T-cell (primary cell): ENCODE measurements at regions not wholly inside any gene's neighbourhood (a gene's known extent, or its start where the extent isn't known, plus 50 kb on each side); places are given as distances from the start of the nearest gene placed in this dataset.
"Not testable (repeated sequence)": the region's sequence is repeated elsewhere in the genome, so short reads cannot be mapped to it uniquely, and the experiment has no call there.

Experiments
- ATAC-seq, 4 experiments: fragments of 200-7000 bp in 3 of 4; fragments of 150-1000 bp in 1 of 4; cut with Tn5 transposase; replicated peaks in 1 of 4; 1 replicate in 3 of 4; 2 replicates in 1 of 4; pipeline ENCODE4 v1.10.0; 2021; ENCODE audit warnings: moderate library complexity in 3 of 4, mild to moderate bottlenecking in 2 of 4, moderate number of reproducible peaks in 1 of 4
- CTCF ChIA-PET, 2 donors: fragments of 300-600 bp; sonication (Branson Sonifier 250); formaldehyde crosslinking; loops; one replicate each; lab custom pipeline; 2022; ENCODE audit warnings: antibody characterized with exemption in 2 of 2; lab: Charles Lee
- POLR2A ChIA-PET, 2 donors: fragments of 300-600 bp; sonication (Branson Sonifier 250); formaldehyde crosslinking; loops; one replicate each; lab custom pipeline; 2022; ENCODE audit warnings: antibody characterized with exemption in 2 of 2; lab: Charles Lee
- DNase-seq, 35 experiments: peaks; one replicate each; pipeline versions ENCODE4 v3.0.0 to v3.0.0-alpha.2; 2013 to 2023
- H3K27ac ChIP-seq: one replicate; pipeline ENCODE4 v1.5.1; 2013; ENCODE audit warnings: low read length
- H3K27me3 ChIP-seq, 2 experiments: replicated peaks in 1 of 2; 1 replicate in 1 of 2; 2 replicates in 1 of 2; pipeline versions ENCODE4 v1.6.1 to v1.7.0; 2013; ENCODE audit warnings: low read length in 1 of 2, mixed read lengths in 1 of 2; ENCODE audit not compliant: control insufficient read depth in 2 of 2, insufficient read depth in 2 of 2; ENCODE audit errors: extremely low read depth in 1 of 2
- H3K36me3 ChIP-seq, 2 donors: 1 replicate in 1 of 2; 2 replicates in 1 of 2; pipeline versions ENCODE4 v1.6.1 to v1.7.0; 2013; ENCODE audit warnings: low read length in 1 of 2; ENCODE audit not compliant: control insufficient read depth in 2 of 2, insufficient read depth in 1 of 2; ENCODE audit errors: extremely low read depth in 1 of 2
- H3K4me1 ChIP-seq, 2 experiments: 1 replicate in 1 of 2; 2 replicates in 1 of 2; pipeline versions ENCODE4 v1.6.1 to v1.7.0; 2013; ENCODE audit warnings: low read length in 2 of 2, mixed read lengths in 1 of 2; ENCODE audit not compliant: insufficient read depth in 2 of 2, control insufficient read depth in 1 of 2; ENCODE audit errors: extremely low read depth in 1 of 2
- H3K4me3 ChIP-seq, 2 donors: 1 replicate in 1 of 2; 2 replicates in 1 of 2; pipeline versions ENCODE4 v1.5.1 to v1.7.0; 2013; ENCODE audit warnings: mild to moderate bottlenecking in 2 of 2, low read length in 1 of 2, moderate library complexity in 1 of 2; ENCODE audit not compliant: control insufficient read depth in 1 of 2; ENCODE audit errors: extremely low read depth in 1 of 2
- H3K9me3 ChIP-seq: 2 replicates; pipeline ENCODE4 v1.7.0; 2013
- H3K27ac Mint-ChIP-seq, 2 donors: one replicate each; pipeline ENCODE4 v1.8.0; 2020 to 2021; ENCODE audit warnings: mild to moderate bottlenecking in 2 of 2, mixed read lengths in 2 of 2
- H3K27me3 Mint-ChIP-seq, 2 donors: one replicate each; pipeline ENCODE4 v1.8.0; 2021 to 2022; ENCODE audit warnings: mixed read lengths in 2 of 2
- H3K36me3 Mint-ChIP-seq: one replicate; pipeline ENCODE4 v1.8.0; 2021; ENCODE audit warnings: mixed read lengths
- H3K4me1 Mint-ChIP-seq, 3 donors: one replicate each; pipeline ENCODE4 v1.8.0; 2020 to 2022; ENCODE audit warnings: mixed read lengths in 3 of 3, mild to moderate bottlenecking in 1 of 3
- H3K4me3 Mint-ChIP-seq, 3 donors: one replicate each; pipeline ENCODE4 v1.8.0; 2020 to 2022; ENCODE audit warnings: mild to moderate bottlenecking in 3 of 3, mixed read lengths in 3 of 3, moderate library complexity in 3 of 3
- H3K9me3 Mint-ChIP-seq, 3 donors: one replicate each; pipeline ENCODE4 v1.8.0; 2020 to 2022; ENCODE audit warnings: mixed read lengths in 3 of 3
- WGBS: methylation state at CpG from one replicate; pipeline ENCODE4 v1.1.5; 2013; ENCODE audit warnings: missing lambda C conversion rate; ENCODE audit not compliant: insufficient coverage; 5-methylcytosine and 5-hydroxymethylcytosine counted together

- Histone ChIP-seq H3K9me3 (no peaks in the 10 kb centered on the region), H3K36me3 (no peaks in the 10 kb centered on the region), H3K4me1 (no peaks in the 10 kb centered on the region), H3K4me3 (no peak overlapping the region), H3K27me3 (no peaks in the 10 kb centered on the region), H3K27ac (no peak overlapping the region)
- Mint-ChIP-seq H3K27me3 (no peaks in the 10 kb centered on the region), H3K9me3 (no peaks in the 10 kb centered on the region), H3K4me3 (no peak overlapping the region), H3K36me3 (peaks cover 5% of the 10 kb centered on the region), H3K4me1 (no peaks in the 10 kb centered on the region), H3K27ac (no peak overlapping the region)
- WGBS, result no CpG with 5 or more reads among the region's 2 CpGs
- ChIA-PET POLR2A (no interaction called here), CTCF (no interaction called here)
- DNase-seq (no peak), ATAC-seq (no peak)
Measured at GRCh38 chrX:102847362-102847761, 89.7 kb upstream of the RAB40AL start.

DNA sequence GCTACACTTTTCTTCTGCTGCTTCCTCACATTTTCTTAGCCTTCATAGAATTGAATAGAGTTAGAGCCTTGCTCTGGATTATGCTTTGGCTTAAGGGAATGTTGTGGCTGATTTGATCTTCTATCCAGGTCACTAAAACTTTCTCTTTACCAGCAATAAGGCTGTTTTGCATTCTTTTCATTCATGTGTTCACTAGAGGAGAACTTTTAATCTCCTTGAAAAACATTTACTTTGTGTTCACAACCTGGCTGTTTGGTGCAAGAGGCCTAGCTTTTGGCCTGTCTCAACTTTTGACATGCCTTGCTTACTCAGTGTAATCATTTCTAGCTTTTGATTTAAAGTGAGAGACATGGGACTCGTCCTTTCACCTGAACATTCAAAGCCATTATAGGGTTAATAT, 87.7 kb upstream of the RAB40AL start:
- Mint-ChIP-seq H3K36me3 (peaks cover 11% of the 10 kb centered on the region), H3K27ac (no peak overlapping the region), H3K27me3 (no peaks in the 10 kb centered on the region), H3K4me3 (no peak overlapping the region), H3K9me3 (no peaks in the 10 kb centered on the region), H3K4me1 (no peaks in the 10 kb centered on the region)
- CTCF ChIA-PET, result no interaction called here
- no peak overlapping the region for H3K4me3 ChIP-seq
- H3K4me1 ChIP-seq, result no peaks in the 10 kb centered on the region
- POLR2A ChIA-PET, result no interaction called here
- no peak for DNase-seq
- no peaks in the 10 kb centered on the region for H3K27me3 ChIP-seq
- no CpG with 5 or more reads among the region's 1 CpG for WGBS
- no peaks in the 10 kb centered on the region for H3K36me3 ChIP-seq
- no peaks in the 10 kb centered on the region for H3K9me3 ChIP-seq
- no peak overlapping the region for H3K27ac ChIP-seq
- no peak for ATAC-seq

GRCh38 chrX:102858826-102859549, 78.1 kb upstream of the RAB40AL start:
- H3K36me3 Mint-ChIP-seq, H3K36me3 ChIP-seq, H3K4me3 Mint-ChIP-seq, H3K27ac ChIP-seq, POLR2A ChIA-PET, DNase-seq, H3K4me1 ChIP-seq, CTCF ChIA-PET, H3K4me3 ChIP-seq, ATAC-seq, H3K9me3 Mint-ChIP-seq, H3K4me1 Mint-ChIP-seq, H3K9me3 ChIP-seq, H3K27ac Mint-ChIP-seq, H3K27me3 ChIP-seq, H3K27me3 Mint-ChIP-seq: not testable (repeated sequence)
- no CpG with 5 or more reads among the region's 8 CpGs for WGBS

DNA sequence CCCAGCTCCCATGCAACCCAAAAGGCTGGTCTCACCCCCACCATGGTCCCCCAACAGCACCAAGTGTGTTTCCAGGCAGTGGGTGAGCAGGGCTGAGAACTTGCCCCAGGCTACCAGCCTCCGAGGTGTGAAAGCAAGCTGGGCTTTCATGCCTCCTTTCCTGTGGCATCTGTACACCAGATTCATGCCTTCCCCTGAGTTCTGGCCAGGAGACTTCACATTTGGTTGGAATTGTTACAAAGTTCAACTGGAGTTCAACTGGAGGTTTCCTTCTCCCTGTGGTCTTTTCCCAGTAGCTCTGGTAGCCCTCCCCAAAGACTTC, 77.6 kb upstream of the RAB40AL start:
- Histone ChIP-seq H3K4me3 (no peak overlapping the region), H3K27me3 (no peaks in the 10 kb centered on the region), H3K9me3 (no peaks in the 10 kb centered on the region), H3K27ac (no peak overlapping the region), H3K4me1 (no peaks in the 10 kb centered on the region), H3K36me3 (no peaks in the 10 kb centered on the region)
- Mint-ChIP-seq H3K36me3 (peaks cover 7% of the 10 kb centered on the region), H3K9me3 (no peaks in the 10 kb centered on the region), H3K27ac (no peak overlapping the region), H3K4me1 (no peaks in the 10 kb centered on the region), H3K27me3 (peaks cover 0 to 3% of the 10 kb centered on the region in 2 donors), H3K4me3 (no peak overlapping the region)
- POLR2A ChIA-PET, result no interaction called here
- CTCF ChIA-PET, result no interaction called here
- DNase-seq, result no peak
- WGBS, result 100% methylated on average over 1 of the region's 1 CpG
- no peak for ATAC-seq

DNA sequence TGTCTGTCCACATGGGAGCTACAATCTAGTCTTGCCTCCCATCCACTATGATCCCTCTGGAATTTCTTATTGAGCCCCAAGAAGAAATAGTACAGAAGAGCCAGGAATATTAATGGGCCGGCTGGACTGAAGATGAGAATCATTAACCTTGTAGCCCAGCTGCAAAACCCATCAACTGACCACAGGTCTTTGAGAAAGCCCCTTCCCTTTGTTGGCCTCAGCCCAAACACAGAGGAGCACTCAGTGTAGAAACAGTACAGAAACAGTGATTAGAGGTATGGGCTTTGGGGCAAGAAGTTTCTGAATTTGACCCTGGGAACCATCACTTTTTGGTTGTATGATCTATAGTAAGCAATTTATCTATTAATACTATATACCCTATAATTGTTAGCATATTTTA, 76.8 kb upstream of the RAB40AL start:
- Mint-ChIP-seq H3K27me3 (peaks cover 0 to 3% of the 10 kb centered on the region in 2 donors), H3K27ac (no peak overlapping the region), H3K9me3 (no peaks in the 10 kb centered on the region)

GRCh38 chrX:102863735-102864134, 73.3 kb upstream of the RAB40AL start:
- Mint-ChIP-seq H3K36me3 (peaks cover 10% of the 10 kb centered on the region), H3K9me3 (no peaks in the 10 kb centered on the region), H3K27me3 (no peaks in the 10 kb centered on the region), H3K4me1 (no peaks in the 10 kb centered on the region), H3K4me3 (no peak overlapping the region), H3K27ac (no peak overlapping the region)
- Histone ChIP-seq H3K27me3 (no peaks in the 10 kb centered on the region), H3K4me1 (no peaks in the 10 kb centered on the region), H3K4me3 (no peak overlapping the region), H3K27ac (no peak overlapping the region), H3K9me3 (no peaks in the 10 kb centered on the region), H3K36me3 (no peaks in the 10 kb centered on the region)
- ChIA-PET CTCF (interaction anchor here in 1 of 2 donors (0.5 to 1.3 kb wide), 2 partner anchors 19 to 796 kb away, joined by 4 read pairs; no protein-coding TSS in a partner anchor), POLR2A (no interaction called here)
- ATAC-seq, result peak; percentile 55 to 84 (median 76)
- DNase-seq, result peak; percentile 41 to 84 (median 72)
- no CpG with 5 or more reads among the region's 4 CpGs for WGBS

More for the DNA sequence above, 76.8 kb upstream of the RAB40AL start:
- POLR2A ChIA-PET, result no interaction called here
- DNase-seq, result no peak
- no CpG with 5 or more reads among the region's 1 CpG for WGBS
- no peak overlapping the region for H3K4me3 ChIP-seq
- H3K27ac ChIP-seq, result no peak overlapping the region
- CTCF ChIA-PET, result no interaction called here
- no peaks in the 10 kb centered on the region for H3K4me1 ChIP-seq
- no peak overlapping the region for H3K4me3 Mint-ChIP-seq
- no peaks in the 10 kb centered on the region for H3K4me1 Mint-ChIP-seq
- no peaks in the 10 kb centered on the region for H3K36me3 ChIP-seq
- ATAC-seq, result no peak
- no peaks in the 10 kb centered on the region for H3K27me3 ChIP-seq
- H3K36me3 Mint-ChIP-seq, result peaks cover 10% of the 10 kb centered on the region
- H3K9me3 ChIP-seq, result no peaks in the 10 kb centered on the region
